SK-N-SH treated with all-trans-retinoic acid at 6 μM for 48 hours (cell line): ENCODE measurements at regions not wholly inside any gene's neighbourhood (a gene's known extent, or its start where the extent isn't known, plus 50 kb on each side); places are given as distances from the start of the nearest gene placed in this dataset.

Source experiments
- ATAC-seq: fragments of 200-7000 bp; cut with Tn5 transposase; 3 replicates; pipeline ENCODE4 v1.9.1; 2020; ENCODE audit warnings: mild to moderate bottlenecking, moderate library complexity
- ARNTL ChIP-seq: fragments of 450-650 bp; formaldehyde crosslinking; IDR thresholded peaks from 2 replicates; pipeline ENCODE4 v1.5.0; 2020; ENCODE audit warnings: low read depth, mild to moderate bottlenecking, moderate library complexity, borderline replicate concordance
- BACH2 ChIP-seq: fragments of 250-450 bp; sonication (Bioruptor Pico); IDR thresholded peaks from 2 replicates; pipeline ENCODE4 v1.9.0; 2021; ENCODE audit warnings: mild to moderate bottlenecking, borderline replicate concordance
- CREB5 ChIP-seq: fragments of 250-450 bp; sonication (Bioruptor Pico); IDR thresholded peaks from 2 replicates; pipeline ENCODE4 v1.5.1; 2020; ENCODE audit warnings: low read depth, mild to moderate bottlenecking, moderate library complexity
- CSDC2 ChIP-seq: fragments of 250-450 bp; sonication (Bioruptor Pico); IDR thresholded peaks from 2 replicates; pipeline ENCODE4 v1.5.0; 2020; ENCODE audit warnings: mild to moderate bottlenecking, moderate library complexity
- CSRNP3 ChIP-seq: fragments of 250-450 bp; sonication (Bioruptor Pico); IDR thresholded peaks from 2 replicates; pipeline ENCODE4 v1.5.1; 2021; ENCODE audit warnings: mild to moderate bottlenecking, moderate library complexity
- ESRRG ChIP-seq: fragments of 250-450 bp; sonication (Bioruptor Pico); IDR thresholded peaks from 2 replicates; pipeline ENCODE4 v1.6.1; 2021; ENCODE audit warnings: mild to moderate bottlenecking
- ISL1 ChIP-seq: fragments of 250-450 bp; sonication (Bioruptor Pico); IDR thresholded peaks from 2 replicates; pipeline ENCODE4 v2.1.2; 2022; ENCODE audit warnings: mild to moderate bottlenecking, moderate library complexity
- OSR1 ChIP-seq: fragments of 250-450 bp; sonication (Bioruptor Pico); IDR thresholded peaks from 2 replicates; pipeline ENCODE4 v1.8.0; 2022; ENCODE audit warnings: moderate library complexity, mild to moderate bottlenecking, inconsistent platforms
- PATZ1 ChIP-seq: fragments of 250-450 bp; sonication (Bioruptor Pico); IDR thresholded peaks from 2 replicates; pipeline ENCODE4 v1.8.0; 2020; ENCODE audit warnings: mild to moderate bottlenecking, moderate library complexity, borderline replicate concordance
- POU6F1 ChIP-seq: fragments of 250-450 bp; sonication (Bioruptor Pico); IDR thresholded peaks from 2 replicates; pipeline ENCODE4 v1.8.0; 2021; ENCODE audit warnings: low read depth, mild to moderate bottlenecking, moderate library complexity, borderline replicate concordance
- PPARA ChIP-seq: fragments of 250-450 bp; sonication (Bioruptor Pico); IDR thresholded peaks from 2 replicates; pipeline ENCODE4 v1.5.0; 2020; ENCODE audit warnings: mild to moderate bottlenecking, borderline replicate concordance
- RARB ChIP-seq: fragments of 250-450 bp; sonication (Bioruptor Pico); IDR thresholded peaks from 2 replicates; pipeline ENCODE4 v1.8.0; 2021; ENCODE audit warnings: mild to moderate bottlenecking, moderate library complexity
- SNAI2 ChIP-seq: fragments of 250-450 bp; sonication (Bioruptor Pico); IDR thresholded peaks from 2 replicates; pipeline ENCODE4 v1.5.0; 2020; ENCODE audit warnings: mild to moderate bottlenecking, moderate library complexity
- TCF4 ChIP-seq: fragments of 250-450 bp; sonication (Bioruptor Pico); IDR thresholded peaks from 2 replicates; pipeline ENCODE4 v1.8.0; 2021; ENCODE audit warnings: mild to moderate bottlenecking, moderate library complexity, borderline replicate concordance
- TOX ChIP-seq: fragments of 250-450 bp; sonication (Bioruptor Pico); IDR thresholded peaks from 2 replicates; pipeline ENCODE4 v1.8.0; 2021; ENCODE audit warnings: mild to moderate bottlenecking, moderate library complexity, borderline replicate concordance
- TSHZ2 ChIP-seq: fragments of 250-450 bp; sonication (Bioruptor Pico); IDR thresholded peaks from 2 replicates; pipeline ENCODE4 v1.5.0; 2020; ENCODE audit warnings: mild to moderate bottlenecking, moderate library complexity
- ZFP3 ChIP-seq: fragments of 250-450 bp; sonication (Bioruptor Pico); IDR thresholded peaks from 2 replicates; pipeline ENCODE4 v1.5.0; 2020; ENCODE audit warnings: mild to moderate bottlenecking, moderate library complexity
- ZFP30 ChIP-seq: fragments of 450-650 bp; formaldehyde crosslinking; IDR thresholded peaks from 2 replicates; pipeline ENCODE4 v1.5.0; 2022; ENCODE audit warnings: mild to moderate bottlenecking, moderate library complexity
- ZNF70 ChIP-seq: fragments of 450-650 bp; formaldehyde crosslinking; IDR thresholded peaks from 2 replicates; pipeline ENCODE4 v1.5.0; 2020; ENCODE audit warnings: mild to moderate bottlenecking, moderate library complexity
- ZNF8 ChIP-seq: fragments of 450-650 bp; formaldehyde crosslinking; IDR thresholded peaks from 2 replicates; pipeline ENCODE4 v1.5.0; 2020; ENCODE audit warnings: mild to moderate bottlenecking, moderate library complexity

- no peak for TF ChIP-seq TOX (CRISPR knock-in tag)
- no peak for TF ChIP-seq ESRRG (CRISPR knock-in tag)
- no peak for TF ChIP-seq CSDC2
- no peak for TF ChIP-seq ZFP3
- TF ChIP-seq PPARA (CRISPR knock-in tag) = no peak
- no peak for TF ChIP-seq ARNTL (CRISPR knock-in tag)
- no peak for TF ChIP-seq ISL1 (CRISPR knock-in tag)
- no peak for TF ChIP-seq POU6F1 (CRISPR knock-in tag)
- TF ChIP-seq ZFP30 (CRISPR knock-in tag) = no peak
- TF ChIP-seq, all 23 proteins: peak for 0
Measured at GRCh38 chr2:103605071-103605780, 843.4 kb downstream of the TMEM182 start.

GRCh38 chr2:103615611-103616105 lies 853.8 kb downstream of the TMEM182 start:
- no peak for ATAC-seq
- no peak for TF ChIP-seq TSHZ2
- no peak for TF ChIP-seq OSR1 (CRISPR knock-in tag)
- TF ChIP-seq ISL1 (CRISPR knock-in tag) = no peak
- TF ChIP-seq CSDC2 = no peak
- no peak for TF ChIP-seq POU6F1 (CRISPR knock-in tag)
- no peak for TF ChIP-seq ESRRG (CRISPR knock-in tag)
- no peak for TF ChIP-seq ZNF8 (CRISPR knock-in tag)
- TF ChIP-seq CSRNP3 (CRISPR knock-in tag) = no peak
- no peak for TF ChIP-seq ZFP30 (CRISPR knock-in tag)
- no peak for TF ChIP-seq ARNTL (CRISPR knock-in tag)
- no peak for TF ChIP-seq PATZ1 (CRISPR knock-in tag)
- no peak for TF ChIP-seq RARB (CRISPR knock-in tag)
- TF ChIP-seq PPARA (CRISPR knock-in tag) = no peak
- TF ChIP-seq TCF4 (CRISPR knock-in tag) = no peak
- TF ChIP-seq ZNF70 (CRISPR knock-in tag) = no peak
- no peak for TF ChIP-seq SNAI2 (CRISPR knock-in tag)
- TF ChIP-seq CREB5 = no peak
- TF ChIP-seq ZFP3 = no peak
- TF ChIP-seq TOX (CRISPR knock-in tag) = no peak
- no peak for TF ChIP-seq BACH2 (CRISPR knock-in tag)

More at GRCh38 chr2:103605071-103605780, 843.4 kb downstream of the TMEM182 start:
- ATAC-seq = no peak
